LHCN-M2 (cell line): ENCODE measurements at regions not wholly inside any gene's neighbourhood (a gene's known extent, or its start where the extent isn't known, plus 50 kb on each side); places are given as distances from the start of the nearest gene placed in this dataset.

Experiments
- DNase-seq: peaks from one replicate; pipeline ENCODE4 v3.0.0-alpha.2; 2012; ENCODE audit warnings: low read depth

- DNase-seq, result no peak
Measured at GRCh38 chr6:167754691-167755090, 72.0 kb upstream of the AFDN start.

GRCh38 chr6:167755461-167755860 lies 71.2 kb upstream of the AFDN start:
- no peak for DNase-seq

GRCh38 chr6:167756597-167756996 lies 70.1 kb upstream of the AFDN start:
- DNase-seq, result no peak

- DNase-seq, result no peak
Measured at GRCh38 chr6:167757249-167757648, 69.5 kb upstream of the AFDN start.

- DNase-seq, result no peak
Measured at GRCh38 chr6:167757821-167758220, 68.9 kb upstream of the AFDN start.

GRCh38 chr6:167758309-167759023 lies 68.2 kb upstream of the AFDN start:
- no peak for DNase-seq

GRCh38 chr6:167759206-167759605 lies 67.5 kb upstream of the AFDN start:
- no peak for DNase-seq

- DNase-seq, result no peak
Measured at GRCh38 chr6:167759912-167760311, 66.8 kb upstream of the AFDN start.

GRCh38 chr6:167760979-167761793 lies 65.5 kb upstream of the AFDN start:
- DNase-seq, result peak; percentile 2

- no peak for DNase-seq
Measured at GRCh38 chr6:167761794-167762258, 64.9 kb upstream of the AFDN start.

- DNase-seq, result no peak
Measured at GRCh38 chr6:167762259-167762962, 64.3 kb upstream of the AFDN start.

GRCh38 chr6:167763056-167763944 lies 63.4 kb upstream of the AFDN start:
- DNase-seq, result no peak

- DNase-seq, result no peak
Measured at GRCh38 chr6:167764215-167764614, 62.5 kb upstream of the AFDN start.

- DNase-seq, result no peak
Measured at GRCh38 chr6:167764713-167765479, 61.8 kb upstream of the AFDN start.

GRCh38 chr6:167766986-167767714 lies 59.6 kb upstream of the AFDN start:
- DNase-seq, result no peak

- DNase-seq, result no peak
Measured at GRCh38 chr6:167767715-167768107, 59.0 kb upstream of the AFDN start.

GRCh38 chr6:167768471-167769215 lies 58.1 kb upstream of the AFDN start:
- DNase-seq, result no peak

GRCh38 chr6:167769408-167770190 lies 57.1 kb upstream of the AFDN start:
- DNase-seq, result no peak
